ENCODE measurements at regions not wholly inside any gene's neighbourhood (a gene's known extent, or its start where the extent isn't known, plus 50 kb on each side); places are given as distances from the start of the nearest gene placed in this dataset.

DNA sequence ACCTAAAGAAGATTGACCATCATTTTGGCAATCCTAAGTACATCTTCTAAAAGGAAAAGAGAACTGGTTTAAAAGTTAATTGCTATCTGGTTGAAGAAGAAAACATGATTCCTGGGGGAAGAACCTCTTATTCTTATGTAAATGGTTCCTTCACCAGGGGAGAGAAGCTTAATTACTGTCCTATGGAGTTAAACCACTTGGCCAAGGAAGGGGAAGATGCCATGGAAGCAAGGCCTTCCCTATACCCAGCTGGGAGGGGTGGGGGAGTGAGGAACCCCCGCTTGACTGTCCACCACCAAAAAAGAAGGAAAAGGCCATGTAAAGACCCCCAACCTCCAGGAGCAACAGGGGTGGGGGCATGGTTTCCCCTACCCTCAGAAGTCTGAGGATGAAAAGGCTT lies 962.1 kb downstream of the GRIK2 start:
- TF ChIP-seq, protein P1, sequence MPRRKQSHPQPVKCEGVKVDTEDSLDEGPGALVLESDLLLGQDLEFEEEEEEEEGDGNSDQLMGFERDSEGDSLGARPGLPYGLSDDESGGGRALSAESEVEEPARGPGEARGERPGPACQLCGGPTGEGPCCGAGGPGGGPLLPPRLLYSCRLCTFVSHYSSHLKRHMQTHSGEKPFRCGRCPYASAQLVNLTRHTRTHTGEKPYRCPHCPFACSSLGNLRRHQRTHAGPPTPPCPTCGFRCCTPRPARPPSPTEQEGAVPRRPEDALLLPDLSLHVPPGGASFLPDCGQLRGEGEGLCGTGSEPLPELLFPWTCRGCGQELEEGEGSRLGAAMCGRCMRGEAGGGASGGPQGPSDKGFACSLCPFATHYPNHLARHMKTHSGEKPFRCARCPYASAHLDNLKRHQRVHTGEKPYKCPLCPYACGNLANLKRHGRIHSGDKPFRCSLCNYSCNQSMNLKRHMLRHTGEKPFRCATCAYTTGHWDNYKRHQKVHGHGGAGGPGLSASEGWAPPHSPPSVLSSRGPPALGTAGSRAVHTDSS (CRISPR knock-in tag; conservative IDR thresholded peaks at IDR 0.05): no peak
- no peak for TF ChIP-seq ELF4 (CRISPR knock-in tag; IDR thresholded peaks at IDR 0.05; ENCODE audit: borderline replicate concordance)

Data from HepG2 (cell line).